Spinal cord (tissue), 9 donors: ENCODE measurements at regions not wholly inside any gene's neighbourhood (a gene's known extent, or its start where the extent isn't known, plus 50 kb on each side); places are given as distances from the start of the nearest gene placed in this dataset.
A peak's percentile ranks its signal among the peaks of the same experiment; 100 is the strongest.

Experiments used
- DNase-seq, 6 donors: peaks; one replicate each; pipeline versions ENCODE4 v3.0.0 to v3.0.0-alpha.2; 2013 to 2015; ENCODE audit warnings: low spot score in 6 of 6, low read depth in 4 of 6
- H3K27ac ChIP-seq: one replicate; pipeline ENCODE4 v1.5.1; 2013; ENCODE audit warnings: low read depth, low read length, control low read depth
- H3K27me3 ChIP-seq: one replicate; pipeline ENCODE4 v1.6.1; 2013; ENCODE audit warnings: low read length; ENCODE audit not compliant: control insufficient read depth, insufficient read depth
- H3K36me3 ChIP-seq: one replicate; pipeline ENCODE4 v1.6.1; 2013; ENCODE audit warnings: low read length; ENCODE audit not compliant: control insufficient read depth, insufficient read depth
- H3K4me1 ChIP-seq: one replicate; pipeline ENCODE4 v1.6.1; 2013; ENCODE audit warnings: low read length; ENCODE audit not compliant: control insufficient read depth, insufficient read depth
- H3K4me3 ChIP-seq: one replicate; pipeline ENCODE4 v1.5.1; 2013; ENCODE audit warnings: low read depth, low read length, control low read depth
- H3K9me3 ChIP-seq: one replicate; pipeline ENCODE4 v1.6.1; 2013; ENCODE audit warnings: low read length; ENCODE audit not compliant: control insufficient read depth, insufficient read depth
- WGBS: methylation state at CpG from one replicate; pipeline ENCODE4 v1.1.5; 2013; ENCODE audit warnings: missing lambda C conversion rate; ENCODE audit not compliant: insufficient coverage; 5-methylcytosine and 5-hydroxymethylcytosine counted together
- donor health status: healthy.

GRCh38 chr5:77948476-77948875 is 172.3 kb upstream of the TBCA start:
- no CpG with 5 or more reads among the region's 1 CpG for WGBS
- Histone ChIP-seq H3K36me3 (no peaks in the 10 kb centered on the region), H3K4me1 (no peaks in the 10 kb centered on the region), H3K4me3 (no peak overlapping the region), H3K9me3 (no peaks in the 10 kb centered on the region), H3K27ac (no peak overlapping the region), H3K27me3 (peaks cover 25% of the 10 kb centered on the region)
- no peak for DNase-seq

DNA sequence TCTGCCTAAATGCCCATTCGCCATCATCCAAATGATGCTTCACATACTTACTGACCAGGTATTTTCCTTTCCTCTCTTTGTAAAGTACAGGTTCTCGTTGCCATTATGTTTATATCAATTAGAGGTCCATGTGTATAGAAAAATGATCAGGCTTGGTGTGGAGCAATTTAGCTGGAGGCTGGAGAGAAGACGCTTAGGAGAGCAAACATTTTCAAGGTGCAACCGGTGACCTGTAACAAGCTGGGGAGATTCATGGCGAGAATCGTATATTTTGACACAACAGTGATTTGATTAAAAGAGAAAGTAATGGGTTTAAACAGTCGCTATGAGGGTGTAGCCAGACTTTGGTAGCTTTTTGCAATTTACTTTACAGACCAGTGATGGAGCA is 170.9 kb upstream of the TBCA start:
- Histone ChIP-seq H3K4me1 (no peaks in the 10 kb centered on the region), H3K27me3 (peaks cover 25% of the 10 kb centered on the region), H3K36me3 (no peaks in the 10 kb centered on the region), H3K4me3 (no peak overlapping the region), H3K9me3 (no peaks in the 10 kb centered on the region), H3K27ac (no peak overlapping the region)
- DNase-seq = no peak
- WGBS = 73% methylated on average over 5 of the region's 7 CpGs

GRCh38 chr5:77946381-77947040 is 170.4 kb upstream of the TBCA start:
- Histone ChIP-seq H3K36me3 (no peaks in the 10 kb centered on the region), H3K9me3 (no peaks in the 10 kb centered on the region), H3K27me3 (peaks cover 22% of the 10 kb centered on the region), H3K4me1 (no peaks in the 10 kb centered on the region), H3K27ac (no peak overlapping the region), H3K4me3 (no peak overlapping the region)
- DNase-seq = peak in 1 of 6 donors; percentile 32
- WGBS = no CpG with 5 or more reads among the region's 4 CpGs

GRCh38 chr5:77945874-77946273 is 169.7 kb upstream of the TBCA start:
- H3K4me3 ChIP-seq = no peak overlapping the region
- H3K9me3 ChIP-seq = no peaks in the 10 kb centered on the region
- no peak overlapping the region for H3K27ac ChIP-seq
- H3K4me1 ChIP-seq = no peaks in the 10 kb centered on the region
- no peak for DNase-seq
- no peaks in the 10 kb centered on the region for H3K36me3 ChIP-seq
- peaks cover 17% of the 10 kb centered on the region for H3K27me3 ChIP-seq
- WGBS = 25% methylated on average over 2 of the region's 3 CpGs

DNA sequence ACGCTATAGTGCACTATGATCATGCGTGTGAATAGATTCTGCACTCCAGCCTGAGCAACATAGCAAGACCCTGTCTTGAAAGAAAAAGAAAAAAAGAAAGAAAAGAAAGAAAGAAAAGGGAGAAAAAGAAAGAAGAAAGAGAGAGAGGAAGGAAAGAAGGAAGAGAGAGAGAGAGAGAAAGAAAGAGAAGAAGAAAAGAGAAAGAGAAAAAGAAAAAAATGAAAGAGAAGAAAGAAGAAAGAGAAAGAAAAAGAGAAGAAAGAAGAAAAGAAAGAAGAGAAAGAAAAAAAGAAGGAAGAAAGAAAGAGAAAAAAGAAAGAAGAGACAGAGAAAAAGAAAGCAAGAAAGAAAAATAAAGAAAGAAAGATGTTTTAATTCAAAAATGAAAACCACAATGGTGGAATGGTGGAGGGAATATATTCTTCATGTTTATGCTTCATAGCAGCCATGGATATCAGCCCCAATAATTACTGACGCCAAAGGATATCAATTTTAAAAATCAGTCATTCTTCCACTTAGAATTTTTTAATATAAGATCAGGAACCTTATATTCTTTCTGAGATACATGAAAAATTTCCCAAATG is 168.7 kb upstream of the TBCA start:
- Histone ChIP-seq H3K27ac (no peak overlapping the region), H3K27me3 (peaks cover 14% of the 10 kb centered on the region), H3K9me3 (no peaks in the 10 kb centered on the region), H3K36me3 (no peaks in the 10 kb centered on the region), H3K4me3 (no peak overlapping the region), H3K4me1 (no peaks in the 10 kb centered on the region)
- DNase-seq = no peak
- WGBS = 100% methylated on average over 2 of the region's 3 CpGs

DNA sequence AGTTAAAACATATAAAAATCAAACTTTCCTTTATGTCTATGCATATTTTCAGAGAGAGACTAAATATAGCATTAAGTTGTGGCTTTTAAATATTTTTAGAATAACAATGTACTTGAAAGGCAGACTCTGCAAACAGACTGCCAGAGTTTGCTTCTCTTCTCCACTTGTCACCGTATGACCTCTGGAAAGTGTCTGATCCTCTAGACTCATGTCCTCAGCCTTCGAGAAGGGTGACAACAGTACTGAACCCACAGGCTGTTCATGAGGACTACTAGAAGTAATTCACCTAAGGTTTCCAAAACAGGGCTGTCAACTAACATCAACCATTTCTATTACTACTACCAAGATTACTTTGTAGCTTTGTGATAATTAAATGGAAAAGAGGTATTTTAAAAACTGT is 167.7 kb upstream of the TBCA start:
- no peaks in the 10 kb centered on the region for H3K36me3 ChIP-seq
- H3K9me3 ChIP-seq = no peaks in the 10 kb centered on the region
- H3K27me3 ChIP-seq = peaks cover 18% of the 10 kb centered on the region
- H3K4me1 ChIP-seq = no peaks in the 10 kb centered on the region
- no peak for DNase-seq
- no peak overlapping the region for H3K4me3 ChIP-seq
- 62% methylated on average over 2 of the region's 2 CpGs for WGBS
- H3K27ac ChIP-seq = no peak overlapping the region

DNA sequence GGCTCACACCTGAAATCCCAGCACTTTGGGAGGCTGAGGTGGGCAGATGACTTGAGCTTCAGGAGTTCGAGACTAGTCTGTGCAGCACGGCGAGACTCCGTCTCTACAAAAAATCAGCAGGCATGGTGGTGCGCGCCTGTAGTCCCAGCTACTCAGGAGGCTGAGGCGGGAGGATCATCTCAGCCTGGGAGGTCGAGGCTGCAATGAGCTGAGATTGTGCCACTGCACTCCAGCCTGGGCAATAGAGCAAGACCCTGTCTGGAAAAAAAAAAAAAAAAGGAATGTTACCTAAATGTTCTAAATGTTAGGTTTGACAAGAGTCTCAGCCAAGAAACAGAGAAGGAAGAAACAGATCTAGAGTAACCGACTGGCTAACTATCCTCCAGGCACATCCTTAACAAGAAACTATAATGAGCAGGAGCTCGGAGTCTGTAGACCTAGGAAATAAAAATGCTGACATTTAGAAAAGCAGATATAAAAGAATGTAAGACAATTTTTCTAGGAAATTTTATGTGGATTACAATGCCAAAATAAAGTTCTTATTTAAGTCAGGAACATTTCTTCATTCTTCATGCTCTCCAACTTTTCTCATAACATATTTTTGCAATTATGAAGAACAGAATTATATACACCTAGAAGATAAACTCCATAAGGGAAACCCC is 166.6 kb upstream of the TBCA start:
- Histone ChIP-seq H3K27me3 (peaks cover 18% of the 10 kb centered on the region), H3K27ac (no peak overlapping the region), H3K36me3 (no peaks in the 10 kb centered on the region), H3K4me3 (no peak overlapping the region), H3K9me3 (no peaks in the 10 kb centered on the region), H3K4me1 (no peaks in the 10 kb centered on the region)
- 90% methylated on average over 8 of the region's 10 CpGs for WGBS
- DNase-seq = no peak

DNA sequence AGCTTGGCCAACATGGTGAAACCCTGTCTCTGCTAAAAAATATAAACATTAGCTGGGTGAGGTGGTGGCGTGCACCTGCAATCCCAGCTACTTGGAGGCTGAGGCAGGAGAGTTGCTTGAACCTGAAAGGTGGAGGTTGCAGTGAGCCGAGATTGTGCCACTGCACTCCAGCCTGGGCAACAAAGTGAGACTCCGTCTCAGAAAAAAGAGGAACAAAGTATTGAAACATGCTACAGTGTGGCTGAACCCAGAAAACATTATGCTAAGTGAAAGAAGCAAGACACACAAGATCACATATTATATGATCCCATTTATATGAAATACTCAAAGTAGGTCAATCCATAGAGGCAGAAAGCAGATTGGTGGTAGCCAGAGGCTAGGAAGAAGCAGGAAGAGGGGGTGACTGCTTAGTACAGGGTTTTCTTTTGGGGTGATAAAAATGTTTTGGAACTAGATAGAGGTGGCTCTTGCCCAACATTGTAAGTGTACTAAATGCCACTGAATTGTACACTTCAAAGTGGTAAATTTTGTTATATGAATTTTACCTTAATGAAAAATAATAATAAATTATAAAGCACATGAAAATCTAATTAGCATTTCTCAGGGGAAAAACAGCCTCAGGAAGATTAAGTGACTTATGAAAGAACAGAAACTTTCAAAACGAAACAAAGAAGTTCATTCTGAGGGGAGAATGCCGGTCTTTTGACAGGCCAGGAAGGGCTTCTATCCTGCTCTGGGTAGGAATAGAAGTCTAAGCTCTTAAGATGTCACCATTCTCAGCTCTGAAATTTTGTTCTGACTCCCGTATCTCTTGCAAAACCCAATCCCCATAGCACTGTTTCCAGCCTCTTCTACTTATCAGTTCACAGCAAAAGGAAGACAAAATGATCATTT is 161.1 kb upstream of the TBCA start:
- Histone ChIP-seq H3K4me1 (no peaks in the 10 kb centered on the region), H3K27me3 (peaks cover 10% of the 10 kb centered on the region), H3K4me3 (no peak overlapping the region), H3K36me3 (no peaks in the 10 kb centered on the region), H3K27ac (no peak overlapping the region), H3K9me3 (no peaks in the 10 kb centered on the region)
- no peak for DNase-seq
- WGBS = 94% methylated on average over 2 of the region's 6 CpGs

GRCh38 chr5:77936365-77936693 is 160.2 kb upstream of the TBCA start:
- Histone ChIP-seq H3K27ac (no peak overlapping the region), H3K9me3 (no peaks in the 10 kb centered on the region), H3K36me3 (no peaks in the 10 kb centered on the region), H3K27me3 (peaks cover 10% of the 10 kb centered on the region), H3K4me1 (no peaks in the 10 kb centered on the region), H3K4me3 (no peak overlapping the region)
- 92% methylated on average over 2 of the region's 3 CpGs for WGBS
- DNase-seq = no peak
